Amniotic stem cell (primary cell): ENCODE measurements at regions not wholly inside any gene's neighbourhood (a gene's known extent, or its start where the extent isn't known, plus 50 kb on each side); places are given as distances from the start of the nearest gene placed in this dataset.

ENCODE experiments used
- DNase-seq: peaks from one replicate; lab custom pipeline; 2025; lab: John Stamatoyannopoulos, UW

DNA sequence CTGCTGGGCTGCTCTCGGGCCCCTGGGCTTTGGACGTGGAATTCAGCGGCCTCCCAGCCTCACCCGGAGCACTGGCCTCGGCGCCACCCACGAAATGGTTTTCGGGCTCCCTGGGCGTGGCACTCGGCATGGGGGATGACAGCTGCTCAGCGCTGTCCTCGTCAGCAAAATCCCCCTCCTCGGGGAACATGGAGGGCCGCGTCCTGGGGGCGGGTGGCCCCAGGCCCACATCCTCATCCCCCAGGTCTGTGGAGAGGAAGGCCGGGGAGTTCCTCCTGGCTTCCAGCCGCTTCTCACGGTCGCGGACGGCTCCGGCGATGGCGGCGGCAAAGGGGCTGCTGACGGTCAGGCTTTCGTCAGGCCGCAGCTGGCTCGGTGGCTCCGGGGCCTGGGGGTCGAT lies 88.4 kb downstream of the CTTN start:
- no peak for DNase-seq

DNA sequence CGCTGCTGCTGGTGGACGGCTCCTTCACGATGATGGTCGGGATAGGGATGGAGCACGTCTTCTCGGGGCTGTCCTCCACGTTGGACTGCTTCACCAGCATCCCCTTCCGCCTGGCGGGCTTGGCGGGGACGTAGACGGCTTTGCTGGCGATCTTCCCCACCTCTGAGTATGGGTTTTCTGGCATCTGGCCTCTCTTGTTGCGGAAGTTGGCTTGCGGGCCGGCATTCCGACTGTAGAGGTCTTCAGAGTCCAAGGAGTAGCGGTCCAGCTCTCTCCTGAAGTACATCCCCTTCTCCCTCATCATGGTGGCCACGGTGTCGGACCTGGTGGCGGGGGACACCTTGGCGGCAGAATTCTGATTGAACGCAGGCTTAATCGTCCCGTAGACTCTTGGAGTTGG lies 88.8 kb downstream of the CTTN start:
- no peak for DNase-seq

DNA sequence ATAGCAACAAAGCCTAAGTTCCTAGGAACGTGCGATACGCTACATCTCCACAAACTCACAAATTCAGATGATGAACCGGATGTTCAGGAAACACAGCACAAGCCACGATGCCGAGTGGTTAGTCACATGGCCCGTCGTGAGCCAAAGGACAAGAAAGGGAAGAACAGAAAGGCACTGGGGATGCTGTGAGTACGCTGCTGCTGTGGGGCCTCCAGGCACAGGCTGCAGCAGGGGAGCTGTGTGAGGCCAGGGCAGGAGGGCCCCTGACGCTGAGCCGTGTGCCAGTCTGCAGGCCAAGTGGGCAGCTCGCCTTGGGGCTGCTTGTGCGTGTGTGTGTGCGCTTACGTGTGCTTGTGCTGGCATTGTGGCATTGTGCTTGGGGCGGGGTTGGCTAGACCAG lies 89.4 kb downstream of the CTTN start:
- no peak for DNase-seq

- no peak for DNase-seq
Measured at GRCh38 chr11:70488171-70488703, 89.9 kb downstream of the CTTN start.

GRCh38 chr11:70489276-70489675 lies 90.9 kb downstream of the CTTN start:
- DNase-seq = no peak

DNA sequence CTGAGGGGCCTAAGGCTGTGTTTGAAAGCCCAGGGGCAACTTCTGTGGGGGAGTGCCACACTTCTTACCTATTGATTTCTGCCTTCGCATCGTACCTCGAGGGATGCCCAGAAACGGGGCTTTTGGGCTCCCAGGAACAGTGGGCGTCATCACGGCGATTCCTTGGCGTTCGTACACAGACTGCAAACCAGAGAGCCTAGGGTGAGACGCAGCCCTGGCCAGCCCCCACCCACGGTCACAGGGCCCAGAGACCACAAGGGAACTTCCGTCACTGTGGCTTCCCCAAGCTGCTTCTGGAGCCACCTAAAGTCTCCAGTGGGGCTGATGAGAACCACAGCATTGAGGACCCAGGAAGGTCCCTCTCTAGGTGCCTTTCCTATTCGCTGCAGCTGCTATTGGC lies 91.9 kb downstream of the CTTN start:
- DNase-seq = no peak

GRCh38 chr11:70490723-70491558 lies 92.6 kb downstream of the CTTN start:
- no peak for DNase-seq

DNA sequence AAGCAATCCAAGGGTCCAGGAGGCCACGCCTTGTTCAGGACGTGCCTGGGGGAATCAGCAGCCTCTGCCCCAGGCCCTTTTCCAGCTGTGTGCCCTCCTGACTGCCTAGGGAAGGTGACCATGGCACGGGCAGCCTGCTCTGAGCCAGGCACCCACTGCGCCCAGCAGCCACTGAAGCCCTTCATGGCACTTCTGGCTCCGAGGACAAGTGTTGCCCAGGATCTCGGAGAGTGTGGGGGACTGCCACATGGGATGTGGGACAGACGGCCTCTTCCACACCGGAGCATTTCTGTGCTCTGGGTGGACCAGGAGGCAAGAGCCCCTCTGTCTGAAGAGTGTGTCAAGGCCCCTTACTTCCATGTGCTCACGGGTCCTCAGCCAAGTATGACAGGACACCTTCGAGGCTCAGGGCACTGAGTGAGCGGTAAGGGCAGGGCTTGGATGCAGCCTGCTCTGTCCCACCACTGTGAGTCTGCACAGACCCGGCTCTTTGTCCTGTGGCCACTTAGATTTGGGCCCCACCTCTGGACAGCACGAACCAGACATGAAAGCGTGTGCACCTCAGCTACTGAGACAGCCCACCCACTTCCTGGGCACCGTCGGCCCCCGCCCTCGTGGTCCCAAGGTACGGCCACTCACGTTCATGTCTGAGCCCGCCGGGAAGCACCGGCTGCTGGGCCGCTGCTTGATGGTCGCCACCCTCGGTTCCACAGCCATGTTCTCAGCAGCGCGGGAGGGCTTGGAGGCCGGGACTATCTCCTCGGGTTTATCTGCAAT lies 93.6 kb downstream of the CTTN start:
- DNase-seq = no peak

DNA sequence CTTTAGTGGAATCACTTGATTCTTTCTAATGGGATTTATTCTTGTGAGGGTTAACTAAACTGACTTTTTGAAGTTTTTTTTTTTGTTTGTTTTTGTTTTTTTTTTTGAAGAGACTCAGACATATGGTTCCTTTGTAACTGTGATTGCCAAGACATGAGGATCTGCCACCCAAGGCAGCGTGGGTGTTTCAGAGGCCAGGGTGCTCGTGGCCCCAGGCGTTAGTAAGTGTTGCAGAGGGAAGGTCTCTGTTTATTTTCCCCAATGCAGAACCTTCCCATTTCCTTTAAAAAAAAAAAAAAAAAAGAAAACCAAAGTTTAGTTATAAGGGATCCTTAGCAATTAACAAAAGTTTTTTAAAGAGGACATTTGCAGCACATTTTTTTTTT lies 94.8 kb downstream of the CTTN start:
- DNase-seq = no peak

DNA sequence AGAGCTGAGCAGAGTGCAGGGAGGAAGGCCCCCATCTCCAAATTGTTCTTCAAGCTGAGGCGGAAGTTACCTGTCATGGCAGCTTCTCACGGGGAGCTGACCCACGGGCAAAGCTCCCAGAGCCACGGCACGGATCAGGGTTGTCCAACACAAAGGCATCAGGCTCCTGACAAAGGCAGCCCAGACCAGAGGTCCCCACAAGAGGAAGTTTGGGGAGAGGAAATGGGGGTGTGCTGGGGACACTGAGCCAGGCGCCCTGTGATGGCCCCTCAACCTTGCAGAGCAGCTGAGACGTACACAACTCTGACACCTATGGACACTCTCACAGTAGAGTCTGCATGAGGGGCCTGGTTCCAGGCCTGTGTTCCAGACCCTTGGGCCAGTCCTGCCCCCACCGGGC lies 95.6 kb downstream of the CTTN start:
- no peak for DNase-seq

- no peak for DNase-seq
Measured at GRCh38 chr11:70494559-70495350, 96.4 kb downstream of the CTTN start.

DNA sequence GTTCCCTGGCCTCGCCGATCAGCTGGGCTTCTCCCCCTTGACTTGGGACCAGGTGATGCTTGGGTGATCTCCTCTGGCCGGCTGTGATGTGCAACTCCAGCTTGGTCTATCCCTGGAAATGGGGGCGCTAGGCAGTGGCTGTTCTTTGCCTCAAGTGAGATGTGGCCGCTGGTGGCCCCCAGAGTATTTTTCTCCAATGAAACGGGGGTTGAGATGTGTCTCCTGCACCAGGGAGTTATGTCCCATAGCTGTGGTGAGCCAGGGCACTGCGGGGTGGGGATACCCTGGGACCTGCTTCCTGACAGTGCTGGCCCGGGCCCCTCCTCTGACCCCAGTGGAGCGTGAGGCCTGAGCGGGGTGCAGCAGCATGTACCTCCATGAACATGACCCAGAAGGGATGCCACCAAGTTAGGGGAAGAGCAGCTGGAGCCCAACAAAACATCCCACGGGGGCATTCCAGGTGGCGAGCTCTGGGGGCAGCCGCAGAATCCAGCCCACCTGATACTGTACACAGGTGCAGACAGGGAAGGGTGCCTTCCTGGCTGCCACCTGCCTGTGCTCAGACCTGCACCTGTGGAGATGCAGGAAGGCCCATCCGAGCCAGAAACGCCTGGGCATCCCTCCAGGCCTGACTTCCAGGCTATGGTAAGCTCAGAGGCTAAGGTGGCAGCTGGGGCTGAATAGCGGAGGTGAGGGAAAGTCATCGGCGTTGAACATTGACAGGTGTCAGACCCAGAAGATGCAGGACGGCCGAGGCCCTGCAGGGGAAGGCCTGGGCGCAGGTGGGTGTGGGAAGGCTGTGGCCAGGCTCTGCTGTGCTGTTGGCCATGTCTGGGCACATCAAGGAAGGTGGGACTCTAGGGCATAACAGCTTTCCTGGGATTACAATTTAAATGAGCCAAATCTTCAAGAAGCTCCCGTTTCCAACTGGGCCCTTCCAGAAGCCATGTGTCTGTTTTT lies 97.3 kb downstream of the CTTN start:
- DNase-seq = no peak

DNA sequence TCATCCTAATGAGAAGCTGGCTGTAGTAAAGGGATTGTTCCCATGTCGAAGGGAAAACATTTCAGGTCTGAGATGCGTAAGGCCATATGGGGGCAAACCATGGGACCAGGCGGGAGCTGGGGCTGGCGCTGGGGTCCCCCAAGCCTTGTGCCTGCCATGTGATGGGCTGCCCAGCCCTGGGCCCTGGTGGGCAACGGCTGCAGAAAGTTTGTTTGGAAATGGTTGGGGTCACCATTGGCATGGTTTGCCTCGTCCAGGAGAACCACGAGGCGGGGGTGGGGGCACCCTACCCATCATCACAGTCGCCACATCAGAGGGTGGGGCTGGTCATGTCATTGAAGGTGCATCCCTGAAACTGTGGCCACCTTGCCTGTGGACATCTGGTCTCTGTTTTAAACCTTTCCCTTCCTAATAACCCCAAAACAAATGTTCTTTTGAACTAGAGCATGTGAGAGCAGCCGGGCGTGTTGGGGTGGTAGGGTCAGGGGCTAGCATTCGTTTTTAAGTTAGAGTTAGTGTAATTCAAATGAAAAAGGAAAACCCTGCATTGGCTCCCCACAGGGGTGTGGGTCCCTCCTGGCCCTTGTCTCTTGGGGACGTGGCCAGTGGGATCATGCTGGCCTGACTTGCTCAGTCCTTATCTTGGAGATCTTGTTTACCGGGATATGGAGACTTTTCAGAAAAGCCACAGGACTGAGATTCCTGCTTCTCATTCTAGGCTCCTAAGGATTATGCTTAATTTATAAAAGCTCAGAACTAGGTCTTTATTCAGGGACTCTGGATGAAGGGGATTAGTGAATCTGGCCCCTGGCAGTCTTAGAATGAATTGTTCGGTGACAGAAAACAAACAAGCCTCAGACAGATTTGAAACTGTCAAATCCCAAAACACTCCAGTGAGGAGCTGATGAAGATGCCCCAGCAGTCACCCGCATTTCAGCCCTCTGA lies 98.5 kb downstream of the CTTN start:
- no peak for DNase-seq

DNA sequence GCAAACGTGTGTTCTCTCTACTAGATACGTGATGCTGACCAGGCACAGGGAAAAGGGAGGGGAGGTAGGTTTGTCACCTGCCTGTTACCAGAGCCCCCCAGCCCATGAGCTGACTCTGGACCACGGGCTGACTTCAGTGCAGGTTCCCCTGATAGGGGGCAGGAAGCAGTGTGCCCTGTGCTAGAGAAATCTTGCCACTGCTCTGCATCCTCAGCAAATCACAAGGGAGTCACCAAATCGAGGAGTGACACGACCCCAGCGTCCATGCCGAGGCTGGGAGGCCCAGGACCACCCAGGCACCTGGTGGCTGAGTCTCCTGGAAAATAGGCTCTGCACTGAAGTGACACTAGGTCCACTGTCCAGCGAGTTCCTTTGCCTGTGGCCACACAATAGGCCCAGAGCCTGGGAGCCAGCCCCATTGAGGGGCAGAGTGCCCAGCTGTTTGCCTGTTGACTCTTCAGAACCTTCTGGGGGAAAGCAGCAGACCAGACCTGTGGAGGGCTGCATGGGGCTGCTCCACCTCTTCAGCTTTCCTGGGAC lies 99.3 kb downstream of the CTTN start:
- no peak for DNase-seq

- no peak for DNase-seq
Measured at GRCh38 chr11:70498171-70498571, 99.8 kb downstream of the CTTN start.

- DNase-seq = no peak
Measured at GRCh38 chr11:70498976-70499801, 100.9 kb downstream of the CTTN start.

DNA sequence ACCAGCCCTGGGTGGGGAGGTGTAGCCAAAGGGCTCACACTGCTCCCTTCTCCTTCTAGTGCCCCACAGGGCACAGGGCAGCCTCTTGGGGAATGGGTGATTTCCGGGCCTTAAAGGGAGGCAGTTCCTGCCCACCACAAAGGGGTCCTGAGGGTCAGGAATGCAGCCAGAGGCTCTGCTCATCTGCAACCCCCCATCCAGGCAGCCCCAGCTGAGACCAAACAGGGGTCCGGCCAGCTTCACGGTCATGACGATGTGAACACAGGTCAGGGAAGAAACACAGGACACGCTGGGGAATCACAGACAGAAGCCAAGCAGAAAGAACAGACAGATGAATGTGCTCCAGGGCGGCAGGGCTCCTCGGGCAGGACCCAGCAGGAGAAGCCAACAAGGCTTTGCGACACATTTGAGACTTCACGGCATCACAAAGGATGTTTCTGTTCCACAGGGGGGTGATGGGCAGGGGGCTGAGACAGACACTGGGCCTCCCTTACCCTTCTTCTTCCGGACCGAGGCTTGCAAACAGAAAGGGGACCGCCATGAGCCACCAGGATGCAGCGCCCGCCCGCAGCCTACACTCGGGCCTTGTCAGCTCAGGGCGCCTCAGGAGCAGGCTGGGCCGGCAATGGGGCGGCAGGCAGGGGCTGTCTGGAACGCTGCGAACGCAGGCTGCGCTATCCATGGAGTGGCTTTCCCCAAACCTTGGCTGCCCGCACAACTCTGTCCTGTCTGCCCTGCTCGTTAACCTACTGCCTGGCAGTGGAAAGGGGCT lies 101.9 kb downstream of the CTTN start:
- no peak for DNase-seq
